HuH-7.5 (cell line): ENCODE measurements at regions not wholly inside any gene's neighbourhood (a gene's known extent, or its start where the extent isn't known, plus 50 kb on each side); places are given as distances from the start of the nearest gene placed in this dataset.
"Not testable (repeated sequence)": the region's sequence is repeated elsewhere in the genome, so short reads cannot be mapped to it uniquely, and the experiment has no call there.

ENCODE experiments used
- DNase-seq: peaks from one replicate; pipeline ENCODE4 v3.0.0; 2011; ENCODE audit warnings: low spot score

GRCh38 chr5:57671371-57671770 is 188.8 kb upstream of the ACTBL2 start:
- no peak for DNase-seq

- no peak for DNase-seq
These were observed 184.0 kb upstream of the ACTBL2 start for GRCh38 chr5:57666582-57666981.

- no peak for DNase-seq
These were observed 182.7 kb upstream of the ACTBL2 start for GRCh38 chr5:57665146-57665936.

- DNase-seq, result no peak
These were observed 182.1 kb upstream of the ACTBL2 start for GRCh38 chr5:57664700-57665099.

- no peak for DNase-seq
These were observed 180.9 kb upstream of the ACTBL2 start for GRCh38 chr5:57663466-57663865.

GRCh38 chr5:57662991-57663390 is 180.4 kb upstream of the ACTBL2 start:
- no peak for DNase-seq

GRCh38 chr5:57659886-57660285 is 177.3 kb upstream of the ACTBL2 start:
- DNase-seq, result no peak

GRCh38 chr5:57658018-57658417 is 175.4 kb upstream of the ACTBL2 start:
- DNase-seq, result no peak

- no peak for DNase-seq
These were observed 172.6 kb upstream of the ACTBL2 start for GRCh38 chr5:57655228-57655627.

GRCh38 chr5:57653636-57654290 is 171.2 kb upstream of the ACTBL2 start:
- no peak for DNase-seq

- DNase-seq, result no peak
These were observed 168.5 kb upstream of the ACTBL2 start for GRCh38 chr5:57651127-57651526.

GRCh38 chr5:57650360-57651069 is 167.9 kb upstream of the ACTBL2 start:
- no peak for DNase-seq

- DNase-seq, result no peak
These were observed 160.1 kb upstream of the ACTBL2 start for GRCh38 chr5:57642698-57643097.

GRCh38 chr5:57642066-57642465 is 159.5 kb upstream of the ACTBL2 start:
- no peak for DNase-seq

GRCh38 chr5:57635146-57635777 is 152.7 kb upstream of the ACTBL2 start:
- DNase-seq, result no peak

GRCh38 chr5:57632937-57633336 is 150.3 kb upstream of the ACTBL2 start:
- DNase-seq, result no peak

GRCh38 chr5:57631139-57631538 is 148.5 kb upstream of the ACTBL2 start:
- DNase-seq, result not testable (repeated sequence)

- DNase-seq, result no peak
These were observed 145.1 kb upstream of the ACTBL2 start for GRCh38 chr5:57627661-57628060.

- no peak for DNase-seq
These were observed 144.1 kb upstream of the ACTBL2 start for GRCh38 chr5:57626703-57627102.

GRCh38 chr5:57621624-57622023 is 139.0 kb upstream of the ACTBL2 start:
- no peak for DNase-seq

GRCh38 chr5:57618767-57619381 is 136.3 kb upstream of the ACTBL2 start:
- no peak for DNase-seq

- no peak for DNase-seq
These were observed 131.1 kb upstream of the ACTBL2 start for GRCh38 chr5:57613741-57614140.
